Ascending aorta (tissue), 2 donors: ENCODE measurements at regions not wholly inside any gene's neighbourhood (a gene's known extent, or its start where the extent isn't known, plus 50 kb on each side); places are given as distances from the start of the nearest gene placed in this dataset.
A peak's percentile ranks its signal among the peaks of the same experiment; 100 is the strongest.

Experiments used
- DNase-seq, 2 donors: peaks; one replicate each; pipeline ENCODE4 v3.0.0-alpha.2; 2019; ENCODE audit warnings: low spot score in 2 of 2
- H3K27ac ChIP-seq, 2 donors: fragments of 200-600 bp; sonication (generic); one replicate each; pipeline ENCODE4 v1.5.1; 2016 to 2017; ENCODE audit warnings: mild to moderate bottlenecking in 1 of 2
- H3K27me3 ChIP-seq: fragments of 200-600 bp; sonication (generic); one replicate; pipeline ENCODE4 v1.5.1; 2017
- H3K36me3 ChIP-seq, 2 donors: fragments of 200-600 bp; sonication (generic); one replicate each; pipeline ENCODE4 v1.5.1; 2016
- H3K4me1 ChIP-seq, 2 donors: fragments of 200-600 bp; sonication (generic); one replicate each; pipeline ENCODE4 v1.5.1; 2016 to 2017; ENCODE audit warnings: mild to moderate bottlenecking in 1 of 2
- H3K4me3 ChIP-seq, 2 donors: fragments of 200-600 bp; sonication (generic); one replicate each; pipeline ENCODE4 v1.5.1; 2016 to 2017; ENCODE audit warnings: mild to moderate bottlenecking in 1 of 2
- H3K9me3 ChIP-seq, 2 donors: fragments of 200-600 bp; sonication (generic); one replicate each; pipeline ENCODE4 v1.5.1; 2016
- CTCF ChIP-seq, 3 experiments: fragments of 200-600 bp in 2 of 3; fragments of 450-650 bp in 1 of 3; sonication (generic) in 2 of 3; IDR thresholded peaks; one replicate each; pipeline ENCODE4 v1.5.1; 2016 to 2019; ENCODE audit warnings: antibody characterized with exemption in 3 of 3, mild to moderate bottlenecking in 1 of 3, moderate library complexity in 1 of 3
- intact Hi-C: fragments of 100-400 bp; cut with DNase I; formaldehyde crosslinking; loops from one replicate; pipeline ENCODE4 v1.15.1; 2023

DNA sequence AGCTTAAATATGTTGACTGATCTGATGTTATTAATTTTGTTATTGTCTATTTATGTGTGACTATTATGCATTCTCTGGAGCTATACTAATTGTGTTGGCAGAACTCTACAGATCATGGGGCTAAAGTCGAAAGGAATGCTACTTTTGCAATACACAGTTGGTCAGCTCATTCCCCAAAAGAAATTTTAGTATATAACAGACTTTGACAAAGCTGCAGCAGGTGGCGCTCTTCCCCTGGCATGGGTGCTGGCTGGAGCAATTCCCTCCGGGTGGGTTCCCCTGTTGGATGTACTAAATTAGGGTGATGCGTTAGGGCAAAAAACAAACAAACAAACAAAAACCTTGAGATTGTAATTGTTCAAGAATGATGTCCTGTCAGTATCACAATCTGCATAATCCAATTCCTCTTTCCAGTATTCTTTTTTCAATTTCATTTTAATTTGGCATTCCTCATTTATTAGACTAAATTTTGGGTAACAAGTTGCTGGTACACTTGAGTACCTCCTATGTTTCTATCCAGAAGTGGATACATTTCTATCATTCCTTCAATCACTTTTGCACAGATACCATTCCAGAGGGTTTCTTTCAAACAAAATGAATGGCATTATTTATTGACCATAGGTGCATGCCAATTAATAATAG lies 322.8 kb upstream of the EDNRB start:
- peak in 1 of 3 experiments; percentile 9 for TF ChIP-seq CTCF (IDR thresholded peaks at IDR 0.05)
- no peak overlapping the region for H3K4me3 ChIP-seq
- no peak overlapping the region for H3K27ac ChIP-seq
- intact Hi-C loops = no loop called here
- H3K4me1 ChIP-seq = no peaks in the 10 kb centered on the region
- H3K9me3 ChIP-seq = no peaks in the 10 kb centered on the region
- no peaks in the 10 kb centered on the region for H3K36me3 ChIP-seq
- no peak for DNase-seq
- H3K27me3 ChIP-seq = no peaks in the 10 kb centered on the region

GRCh38 chr13:78239714-78240113 lies 321.1 kb upstream of the EDNRB start:
- no peaks in the 10 kb centered on the region for H3K27me3 ChIP-seq
- no peak overlapping the region for H3K4me3 ChIP-seq
- H3K27ac ChIP-seq = no peak overlapping the region
- DNase-seq = no peak
- no peak for TF ChIP-seq CTCF (IDR thresholded peaks at IDR 0.05)
- no peaks in the 10 kb centered on the region for H3K9me3 ChIP-seq
- intact Hi-C loops = no loop called here
- no peaks in the 10 kb centered on the region for H3K4me1 ChIP-seq
- no peaks in the 10 kb centered on the region for H3K36me3 ChIP-seq

GRCh38 chr13:78238911-78239310 lies 320.3 kb upstream of the EDNRB start:
- intact Hi-C loops = no loop called here
- Histone ChIP-seq H3K4me3 (no peak overlapping the region), H3K4me1 (no peaks in the 10 kb centered on the region), H3K9me3 (no peaks in the 10 kb centered on the region), H3K27ac (no peak overlapping the region), H3K36me3 (no peaks in the 10 kb centered on the region), H3K27me3 (no peaks in the 10 kb centered on the region)
- DNase-seq = no peak
- no peak for TF ChIP-seq CTCF (IDR thresholded peaks at IDR 0.05)

GRCh38 chr13:78228940-78229339 lies 310.3 kb upstream of the EDNRB start:
- H3K9me3 ChIP-seq = no peaks in the 10 kb centered on the region
- H3K27me3 ChIP-seq = no peaks in the 10 kb centered on the region
- no peak for TF ChIP-seq CTCF (IDR thresholded peaks at IDR 0.05)
- no peaks in the 10 kb centered on the region for H3K4me1 ChIP-seq
- H3K4me3 ChIP-seq = no peak overlapping the region
- intact Hi-C loops = no loop called here
- H3K36me3 ChIP-seq = no peaks in the 10 kb centered on the region
- H3K27ac ChIP-seq = no peak overlapping the region
- DNase-seq = no peak

DNA sequence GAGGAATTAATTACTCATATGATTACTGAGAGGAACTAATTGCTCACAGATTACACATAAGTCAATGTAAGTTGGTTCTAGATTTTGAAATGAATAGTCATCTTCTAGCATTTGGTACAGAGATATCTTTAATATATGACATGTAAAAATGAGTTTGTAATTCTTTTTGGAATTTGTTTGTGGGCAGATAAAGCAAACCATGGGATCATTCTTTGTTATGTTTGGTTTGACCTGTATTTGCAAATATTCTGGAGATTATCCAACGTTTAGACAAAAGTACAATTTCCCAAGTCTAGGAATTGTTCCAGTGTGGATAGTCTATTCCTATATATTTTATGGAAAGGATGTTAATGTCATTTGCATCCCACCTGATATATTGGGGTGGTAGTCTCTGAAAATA lies 309.6 kb upstream of the EDNRB start:
- TF ChIP-seq CTCF (IDR thresholded peaks at IDR 0.05) = no peak
- H3K9me3 ChIP-seq = no peaks in the 10 kb centered on the region
- DNase-seq = no peak
- H3K36me3 ChIP-seq = no peaks in the 10 kb centered on the region
- H3K4me3 ChIP-seq = no peak overlapping the region
- no peaks in the 10 kb centered on the region for H3K4me1 ChIP-seq
- intact Hi-C loops = no loop called here
- no peaks in the 10 kb centered on the region for H3K27me3 ChIP-seq
- no peak overlapping the region for H3K27ac ChIP-seq

- no peaks in the 10 kb centered on the region for H3K36me3 ChIP-seq
- H3K4me1 ChIP-seq = no peaks in the 10 kb centered on the region
- H3K27me3 ChIP-seq = no peaks in the 10 kb centered on the region
- H3K27ac ChIP-seq = no peak overlapping the region
- no peaks in the 10 kb centered on the region for H3K9me3 ChIP-seq
- no peak for TF ChIP-seq CTCF (IDR thresholded peaks at IDR 0.05)
- no peak for DNase-seq
- no peak overlapping the region for H3K4me3 ChIP-seq
- intact Hi-C loops = no loop called here
Measured at GRCh38 chr13:78227709-78228108, 309.1 kb upstream of the EDNRB start.
